Activated CD8-positive, alpha-beta memory T cell treated with anti-CD3 and anti-CD28 coated beads, Interleukin-2, amount 50 U/mL, for 24 hours (primary cell): ENCODE measurements at regions not wholly inside any gene's neighbourhood (a gene's known extent, or its start where the extent isn't known, plus 50 kb on each side); places are given as distances from the start of the nearest gene placed in this dataset.

Experiments
- DNase-seq: peaks from one replicate; pipeline ENCODE4 v3.0.0-alpha.2; 2020; ENCODE audit errors: extremely low read depth

GRCh38 chr5:173719731-173720082 is 103.3 kb upstream of the BOD1 start:
- no peak for DNase-seq

GRCh38 chr5:173720286-173720952 is 104.0 kb upstream of the BOD1 start:
- no peak for DNase-seq

GRCh38 chr5:173720953-173721600 is 104.6 kb upstream of the BOD1 start:
- DNase-seq = no peak

GRCh38 chr5:173721601-173722232 is 105.3 kb upstream of the BOD1 start:
- no peak for DNase-seq

GRCh38 chr5:173726846-173727557 is 110.6 kb upstream of the BOD1 start:
- no peak for DNase-seq

GRCh38 chr5:173727839-173728778 is 111.7 kb upstream of the BOD1 start:
- no peak for DNase-seq

GRCh38 chr5:173729079-173729765 is 112.8 kb upstream of the BOD1 start:
- DNase-seq = no peak

- DNase-seq = no peak
These were observed 114.3 kb upstream of the BOD1 start for GRCh38 chr5:173730632-173731298.

GRCh38 chr5:173733021-173733420 is 116.6 kb upstream of the BOD1 start:
- no peak for DNase-seq

GRCh38 chr5:173733425-173733824 is 117.0 kb upstream of the BOD1 start:
- DNase-seq = no peak

GRCh38 chr5:173733831-173734501 is 117.5 kb upstream of the BOD1 start:
- no peak for DNase-seq

GRCh38 chr5:173734716-173735115 is 118.3 kb upstream of the BOD1 start:
- no peak for DNase-seq

GRCh38 chr5:173735184-173735583 is 118.7 kb upstream of the BOD1 start:
- DNase-seq = no peak

GRCh38 chr5:173735691-173736090 is 119.2 kb upstream of the BOD1 start:
- no peak for DNase-seq

- no peak for DNase-seq
These were observed 119.9 kb upstream of the BOD1 start for GRCh38 chr5:173736374-173736773.

- no peak for DNase-seq
These were observed 120.5 kb upstream of the BOD1 start for GRCh38 chr5:173736923-173737412.

- no peak for DNase-seq
These were observed 123.3 kb upstream of the BOD1 start for GRCh38 chr5:173739741-173740140.

GRCh38 chr5:173740400-173740799 is 124.0 kb upstream of the BOD1 start:
- no peak for DNase-seq

GRCh38 chr5:173741087-173741486 is 124.6 kb upstream of the BOD1 start:
- no peak for DNase-seq
